ENCODE measurements at regions not wholly inside any gene's neighbourhood (a gene's known extent, or its start where the extent isn't known, plus 50 kb on each side); places are given as distances from the start of the nearest gene placed in this dataset.

GRCh38 chr5:174922955-174923354 lies 198.6 kb downstream of the MSX2 start:
- H3K27me3 ChIP-seq = peaks cover 0 to 3% (median 0%) of the 10 kb centered on the region in 3 donors
- no peak for DNase-seq
- 89 to 95% (median 93%) methylated on average over 20 of the region's 20 CpGs for WGBS, 5 donors
- H3K4me1 ChIP-seq = no peaks in the 10 kb centered on the region
- TF ChIP-seq POLR2A (IDR thresholded peaks at IDR 0.05) = no peak
- TF ChIP-seq EP300 (IDR thresholded peaks at IDR 0.05) = no peak
- no peak for TF ChIP-seq CTCF (IDR thresholded peaks at IDR 0.05)
- TF ChIP-seq POLR2AphosphoS5 (IDR thresholded peaks at IDR 0.05) = no peak
- H3K9me3 ChIP-seq = no peaks in the 10 kb centered on the region
- intact Hi-C loops (cut with DNase I; ENCODE audit: low total_unique reads) = no loop called here
- no peaks in the 10 kb centered on the region for H3K36me3 ChIP-seq
- H3K4me3 ChIP-seq = no peak overlapping the region
- no peak overlapping the region for H3K27ac ChIP-seq

GRCh38 chr5:174920906-174921550 lies 196.6 kb downstream of the MSX2 start:
- H3K9me3 ChIP-seq = no peaks in the 10 kb centered on the region
- H3K4me1 ChIP-seq = no peaks in the 10 kb centered on the region
- DNase-seq = no peak
- intact Hi-C loops (cut with DNase I; ENCODE audit: low total_unique reads) = no loop called here
- no peaks in the 10 kb centered on the region for H3K36me3 ChIP-seq
- no peak overlapping the region for H3K4me3 ChIP-seq
- H3K27me3 ChIP-seq = peaks cover 0 to 9% (median 0%) of the 10 kb centered on the region in 3 donors
- no peak for TF ChIP-seq CTCF (IDR thresholded peaks at IDR 0.05)
- no peak overlapping the region for H3K27ac ChIP-seq
- WGBS, 5 donors = 43 to 62% (median 54%) methylated on average over 8 of the region's 8 CpGs

- peaks cover 0 to 9% (median 0%) of the 10 kb centered on the region in 3 donors for H3K27me3 ChIP-seq
- WGBS, 5 donors = 68 to 81% (median 74%) methylated on average over 3 of the region's 3 CpGs
- no peak for TF ChIP-seq CTCF (IDR thresholded peaks at IDR 0.05)
- no peak for TF ChIP-seq POLR2AphosphoS5 (IDR thresholded peaks at IDR 0.05)
- TF ChIP-seq EP300 (IDR thresholded peaks at IDR 0.05) = no peak
- no peak for TF ChIP-seq POLR2A (IDR thresholded peaks at IDR 0.05)
- H3K4me1 ChIP-seq = no peaks in the 10 kb centered on the region
- no peaks in the 10 kb centered on the region for H3K36me3 ChIP-seq
- no peak for DNase-seq
- no peaks in the 10 kb centered on the region for H3K9me3 ChIP-seq
- intact Hi-C loops (cut with DNase I; ENCODE audit: low total_unique reads) = no loop called here
- no peak overlapping the region for H3K27ac ChIP-seq
- H3K4me3 ChIP-seq = no peak overlapping the region
Observed at GRCh38 chr5:174919351-174919750, 195.0 kb downstream of the MSX2 start.

GRCh38 chr5:174918655-174919054 lies 194.3 kb downstream of the MSX2 start:
- peaks cover 0 to 9% (median 0%) of the 10 kb centered on the region in 3 donors for H3K27me3 ChIP-seq
- no peak overlapping the region for H3K4me3 ChIP-seq
- H3K9me3 ChIP-seq = no peaks in the 10 kb centered on the region
- no peak for DNase-seq
- no peak for TF ChIP-seq CTCF (IDR thresholded peaks at IDR 0.05)
- no peak for TF ChIP-seq POLR2A (IDR thresholded peaks at IDR 0.05)
- no peak for TF ChIP-seq EP300 (IDR thresholded peaks at IDR 0.05)
- no peak for TF ChIP-seq POLR2AphosphoS5 (IDR thresholded peaks at IDR 0.05)
- no peaks in the 10 kb centered on the region for H3K36me3 ChIP-seq
- intact Hi-C loops (cut with DNase I; ENCODE audit: low total_unique reads) = no loop called here
- H3K27ac ChIP-seq = no peak overlapping the region
- 13 to 32% (median 18%) methylated on average over 1 of the region's 1 CpG for WGBS, 5 donors
- no peaks in the 10 kb centered on the region for H3K4me1 ChIP-seq
